ENCODE measurements at regions not wholly inside any gene's neighbourhood (a gene's known extent, or its start where the extent isn't known, plus 50 kb on each side); places are given as distances from the start of the nearest gene placed in this dataset.
A peak's percentile ranks its signal among the peaks of the same experiment; 100 is the strongest.

DNA sequence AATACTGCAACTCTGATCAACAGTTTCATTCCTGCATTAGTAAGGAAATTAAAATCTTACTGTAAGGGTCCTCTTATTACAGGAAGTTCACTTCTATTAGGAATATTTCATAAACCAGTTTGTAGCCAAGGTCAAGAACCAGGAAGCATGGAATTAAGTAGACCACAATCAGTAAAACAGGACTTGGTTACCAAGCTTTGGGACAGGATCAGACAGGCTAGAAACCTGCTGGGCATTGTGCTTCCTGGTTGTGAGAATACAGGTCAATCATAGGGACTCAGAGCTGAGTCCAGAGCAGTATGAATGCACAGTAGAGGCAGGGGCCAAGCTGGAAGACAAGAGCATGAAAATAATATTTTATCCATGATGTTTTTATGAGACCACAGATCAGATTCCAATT lies 248.0 kb downstream of the IKZF2 start:
- no peaks in the 10 kb centered on the region for H3K4me1 ChIP-seq
- H3K27ac ChIP-seq, result no peak overlapping the region
- intact Hi-C loops (cut with DNase I), result no loop called here
- DNase-seq (no peak), ATAC-seq (peak; percentile 26)
- H3K36me3 ChIP-seq, result no peaks in the 10 kb centered on the region
- H3K9me3 ChIP-seq, result no peaks in the 10 kb centered on the region
- TF ChIP-seq, protein P1, sequence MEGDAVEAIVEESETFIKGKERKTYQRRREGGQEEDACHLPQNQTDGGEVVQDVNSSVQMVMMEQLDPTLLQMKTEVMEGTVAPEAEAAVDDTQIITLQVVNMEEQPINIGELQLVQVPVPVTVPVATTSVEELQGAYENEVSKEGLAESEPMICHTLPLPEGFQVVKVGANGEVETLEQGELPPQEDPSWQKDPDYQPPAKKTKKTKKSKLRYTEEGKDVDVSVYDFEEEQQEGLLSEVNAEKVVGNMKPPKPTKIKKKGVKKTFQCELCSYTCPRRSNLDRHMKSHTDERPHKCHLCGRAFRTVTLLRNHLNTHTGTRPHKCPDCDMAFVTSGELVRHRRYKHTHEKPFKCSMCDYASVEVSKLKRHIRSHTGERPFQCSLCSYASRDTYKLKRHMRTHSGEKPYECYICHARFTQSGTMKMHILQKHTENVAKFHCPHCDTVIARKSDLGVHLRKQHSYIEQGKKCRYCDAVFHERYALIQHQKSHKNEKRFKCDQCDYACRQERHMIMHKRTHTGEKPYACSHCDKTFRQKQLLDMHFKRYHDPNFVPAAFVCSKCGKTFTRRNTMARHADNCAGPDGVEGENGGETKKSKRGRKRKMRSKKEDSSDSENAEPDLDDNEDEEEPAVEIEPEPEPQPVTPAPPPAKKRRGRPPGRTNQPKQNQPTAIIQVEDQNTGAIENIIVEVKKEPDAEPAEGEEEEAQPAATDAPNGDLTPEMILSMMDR (IDR thresholded peaks at IDR 0.05), result no peak
- H3K4me3 ChIP-seq, result no peak overlapping the region
- no peaks in the 10 kb centered on the region for H3K27me3 ChIP-seq

DNA sequence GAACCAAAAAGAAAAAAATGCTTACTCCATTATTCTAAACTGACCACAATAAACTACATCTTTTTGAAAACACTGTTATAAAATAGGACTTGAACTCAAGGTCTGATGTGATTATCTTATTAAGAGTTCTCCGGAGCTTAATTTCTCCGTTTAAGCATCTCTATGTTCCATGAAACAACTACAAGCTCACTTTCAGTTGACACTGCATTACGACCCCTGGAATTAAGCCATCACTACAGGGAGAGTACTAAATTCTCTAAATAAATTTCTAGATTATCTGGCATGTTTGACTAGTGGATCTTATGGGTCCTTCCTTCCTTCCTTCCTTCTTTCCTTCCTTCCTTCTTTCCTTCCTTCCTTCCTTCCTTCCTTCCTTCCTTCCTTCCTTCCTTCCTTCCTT lies 249.0 kb downstream of the IKZF2 start:
- Histone ChIP-seq H3K27ac (no peak overlapping the region), H3K27me3 (no peaks in the 10 kb centered on the region), H3K4me1 (no peaks in the 10 kb centered on the region), H3K4me3 (no peak overlapping the region), H3K9me3 (no peaks in the 10 kb centered on the region), H3K36me3 (no peaks in the 10 kb centered on the region)
- TF ChIP-seq, protein P1 (IDR thresholded peaks at IDR 0.05), result no peak
- intact Hi-C loops (cut with DNase I), result no loop called here
- DNase-seq (no peak), ATAC-seq (no peak)

DNA sequence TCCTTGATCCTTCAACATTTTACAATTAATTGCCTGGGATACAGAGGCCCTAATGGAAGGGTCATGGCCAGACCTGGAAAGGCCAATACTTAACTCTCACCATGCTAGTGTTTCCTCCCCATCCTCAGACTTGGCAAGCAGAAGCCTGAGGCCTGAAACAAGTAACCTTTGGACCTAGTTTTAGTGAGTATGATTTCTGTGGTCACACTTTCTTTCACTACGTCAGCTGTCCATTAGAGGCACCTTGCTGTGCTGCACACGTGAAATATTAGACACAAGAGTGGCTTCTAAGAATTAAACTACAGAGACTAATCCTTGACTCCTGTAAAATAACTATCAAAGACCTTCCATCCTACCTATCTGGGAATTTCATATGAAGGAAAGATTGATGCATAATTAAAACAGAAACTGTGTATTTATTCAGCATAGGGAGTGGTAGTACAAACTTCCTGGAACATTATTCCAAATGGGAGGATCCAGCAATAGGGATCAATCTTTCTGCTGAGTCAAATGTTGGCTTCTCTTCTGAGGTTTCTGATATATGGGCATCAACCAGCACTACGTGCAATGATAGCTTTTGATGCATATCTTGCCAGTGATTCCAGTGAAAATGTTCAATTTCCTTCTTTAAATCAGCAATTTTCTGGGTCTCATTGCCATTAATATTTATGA lies 249.7 kb downstream of the IKZF2 start:
- no peak for DNase-seq
- Histone ChIP-seq H3K36me3 (no peaks in the 10 kb centered on the region), H3K4me3 (no peak overlapping the region), H3K4me1 (no peaks in the 10 kb centered on the region), H3K27ac (no peak overlapping the region), H3K9me3 (no peaks in the 10 kb centered on the region), H3K27me3 (no peaks in the 10 kb centered on the region)
- no peak for ATAC-seq
- intact Hi-C loops (cut with DNase I), result no loop called here
- TF ChIP-seq, protein P1 (IDR thresholded peaks at IDR 0.05), result no peak

DNA sequence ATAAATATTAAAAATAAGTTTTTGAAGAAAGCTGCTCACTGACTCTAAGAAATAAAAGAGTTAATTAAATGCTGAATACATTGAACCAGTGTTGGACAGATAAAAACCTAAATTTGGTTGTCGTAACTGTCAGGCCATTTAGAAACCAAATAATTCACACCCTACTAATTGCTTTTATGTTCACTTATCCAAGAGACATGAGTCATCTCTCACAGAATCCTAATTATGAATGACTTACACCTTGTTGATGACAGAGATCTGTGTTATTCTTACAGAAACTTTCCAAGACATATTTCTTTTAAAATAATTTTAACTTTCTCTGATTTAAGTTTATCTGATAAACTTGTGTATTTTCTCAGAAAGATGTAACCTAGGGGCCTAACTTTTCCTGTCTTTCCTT lies 250.7 kb downstream of the IKZF2 start:
- DNase-seq (no peak), ATAC-seq (no peak)
- Histone ChIP-seq H3K4me3 (no peak overlapping the region), H3K4me1 (no peaks in the 10 kb centered on the region), H3K27ac (no peak overlapping the region), H3K27me3 (no peaks in the 10 kb centered on the region), H3K36me3 (no peaks in the 10 kb centered on the region), H3K9me3 (no peaks in the 10 kb centered on the region)
- intact Hi-C loops (cut with DNase I), result no loop called here
- TF ChIP-seq, protein P1 (IDR thresholded peaks at IDR 0.05), result no peak

DNA sequence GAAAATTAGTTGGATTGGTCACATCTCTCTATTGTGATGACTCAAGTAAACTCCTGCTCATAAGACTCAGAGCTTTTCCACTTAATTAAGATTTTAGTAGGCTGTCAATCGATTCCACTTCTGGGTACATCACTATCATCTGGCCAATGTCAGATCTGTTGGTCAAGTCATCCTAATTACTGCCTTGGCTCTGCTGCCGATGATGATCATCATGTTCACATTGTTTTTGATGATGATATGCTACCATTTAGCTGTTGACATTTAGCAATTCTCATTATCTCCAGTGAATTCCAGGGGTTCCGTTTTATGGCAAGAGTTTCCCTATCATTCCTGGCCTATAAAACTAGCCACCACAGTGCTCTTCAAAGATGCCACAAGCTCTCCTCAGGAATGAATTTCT lies 253.4 kb downstream of the IKZF2 start:
- ATAC-seq (no peak), DNase-seq (no peak)
- Histone ChIP-seq H3K9me3 (no peaks in the 10 kb centered on the region), H3K36me3 (no peaks in the 10 kb centered on the region), H3K27ac (no peak overlapping the region), H3K27me3 (no peaks in the 10 kb centered on the region), H3K4me3 (no peak overlapping the region), H3K4me1 (no peaks in the 10 kb centered on the region)
- intact Hi-C loops (cut with DNase I), result no loop called here
- TF ChIP-seq, protein P1 (IDR thresholded peaks at IDR 0.05), result no peak
